GM23338 (cell line): ENCODE measurements at regions not wholly inside any gene's neighbourhood (a gene's known extent, or its start where the extent isn't known, plus 50 kb on each side); places are given as distances from the start of the nearest gene placed in this dataset.

Experiments
- ATAC-seq: fragments of 200-7000 bp; cut with Tn5 transposase; 3 replicates; pipeline ENCODE4 v1.9.1; 2020
- DNase-seq: peaks from one replicate; pipeline ENCODE4 v3.0.0-alpha.2; 2015; ENCODE audit warnings: low spot score
- H2AFZ ChIP-seq: fragments of 200-600 bp; sonication (generic); 2 replicates; pipeline ENCODE4 v1.8.0; 2016; ENCODE audit warnings: antibody characterized with exemption, mild to moderate bottlenecking, moderate library complexity
- H3F3A ChIP-seq: fragments of 200-600 bp; sonication (generic); replicated peaks from 2 replicates; pipeline ENCODE4 v1.8.0; 2017; ENCODE audit warnings: antibody characterized with exemption, mixed run types, low read depth
- H3K27ac ChIP-seq: fragments of 200-600 bp; sonication (generic); 2 replicates; pipeline ENCODE4 v1.6.1; 2016; ENCODE audit warnings: low read depth
- H3K27me3 ChIP-seq: fragments of 200-600 bp; sonication (generic); 2 replicates; pipeline ENCODE4 v1.8.0; 2016; ENCODE audit warnings: mild to moderate bottlenecking, mixed run types, moderate library complexity; ENCODE audit not compliant: insufficient read depth
- H3K36me3 ChIP-seq: fragments of 200-600 bp; sonication (generic); 2 replicates; pipeline ENCODE4 v1.8.0; 2016; ENCODE audit warnings: mild to moderate bottlenecking; ENCODE audit not compliant: insufficient read depth
- H3K4me1 ChIP-seq: fragments of 200-600 bp; sonication (generic); 2 replicates; pipeline ENCODE4 v1.8.0; 2016; ENCODE audit warnings: mild to moderate bottlenecking, moderate library complexity; ENCODE audit not compliant: insufficient read depth
- H3K4me2 ChIP-seq: fragments of 200-600 bp; sonication (generic); 2 replicates; pipeline ENCODE4 v1.7.1; 2017; ENCODE audit warnings: mixed run types
- H3K4me3 ChIP-seq: fragments of 200-600 bp; sonication (generic); 2 replicates; pipeline ENCODE4 v1.6.1; 2016; ENCODE audit warnings: mixed run types
- H3K79me2 ChIP-seq: fragments of 200-600 bp; sonication (generic); replicated peaks from 2 replicates; pipeline ENCODE4 v1.8.0; 2017; ENCODE audit warnings: mild to moderate bottlenecking; ENCODE audit not compliant: insufficient read depth
- H3K9me2 ChIP-seq: fragments of 200-600 bp; sonication (generic); 2 replicates; pipeline ENCODE4 v1.8.0; 2017; ENCODE audit not compliant: insufficient read depth
- H4K20me1 ChIP-seq: fragments of 200-600 bp; sonication (generic); replicated peaks from 2 replicates; pipeline ENCODE4 v1.8.0; 2017; ENCODE audit warnings: mild to moderate bottlenecking; ENCODE audit not compliant: insufficient read depth
- H3K27ac Mint-ChIP-seq: 2 replicates; pipeline ENCODE4 v1.8.0; 2020; ENCODE audit warnings: inconsistent platforms, mild to moderate bottlenecking, moderate library complexity, mixed read lengths
- H3K27me3 Mint-ChIP-seq: 3 replicates; pipeline ENCODE4 v1.8.0; 2022; ENCODE audit warnings: low read depth, mild to moderate bottlenecking, moderate library complexity, mixed read lengths, inconsistent platforms; ENCODE audit not compliant: insufficient read depth, poor library complexity
- H3K36me3 Mint-ChIP-seq: 3 replicates; pipeline ENCODE4 v1.8.0; 2021; ENCODE audit warnings: low read depth, mild to moderate bottlenecking, inconsistent platforms, moderate library complexity, mixed read lengths
- H3K4me1 Mint-ChIP-seq: 3 replicates; pipeline ENCODE4 v1.8.0; 2020; ENCODE audit warnings: mild to moderate bottlenecking, inconsistent platforms, mixed read lengths
- H3K4me3 Mint-ChIP-seq: 3 replicates; pipeline ENCODE4 v1.8.0; 2021; ENCODE audit warnings: moderate library complexity, mild to moderate bottlenecking, inconsistent platforms, mixed read lengths
- H3K9me3 Mint-ChIP-seq: 3 replicates; pipeline ENCODE4 v1.8.0; 2020; ENCODE audit warnings: moderate library complexity, mild to moderate bottlenecking, inconsistent platforms, mixed read lengths
- CREB1 ChIP-seq: fragments of 250-450 bp; sonication (Bioruptor Pico); IDR thresholded peaks from 2 replicates; pipeline ENCODE4 v1.5.0; 2020; ENCODE audit warnings: low read depth, mild to moderate bottlenecking, moderate library complexity
- EZH2 ChIP-seq: fragments of 200-600 bp; sonication (generic); IDR thresholded peaks from one replicate; pipeline ENCODE4 v1.8.0; 2017; ENCODE audit warnings: antibody characterized with exemption, mild to moderate bottlenecking, low read depth; ENCODE audit not compliant: unreplicated experiment
- EZH2phosphoT487 ChIP-seq: fragments of 200-600 bp; sonication (generic); IDR thresholded peaks from one replicate; pipeline ENCODE4 v1.8.1; 2018; ENCODE audit warnings: antibody characterized with exemption; ENCODE audit not compliant: unreplicated experiment
- NANOG ChIP-seq: IDR thresholded peaks from 2 replicates; pipeline ENCODE4 v1.6.1; 2016; ENCODE audit warnings: antibody characterized with exemption, borderline replicate concordance
- POLR2AphosphoS5 ChIP-seq: IDR thresholded peaks from 2 replicates; pipeline ENCODE4 v1.6.1; 2016; ENCODE audit warnings: antibody characterized with exemption, low read depth
- STAT1 ChIP-seq: IDR thresholded peaks from one replicate; pipeline ENCODE4 v1.6.1; 2016; ENCODE audit warnings: antibody characterized with exemption; ENCODE audit not compliant: unreplicated experiment
- ZNF114 ChIP-seq: fragments of 250-450 bp; sonication (Bioruptor Pico); IDR thresholded peaks from 2 replicates; pipeline ENCODE4 v1.5.0; 2020; ENCODE audit warnings: mild to moderate bottlenecking, moderate library complexity
- ZNF331 ChIP-seq: fragments of 250-450 bp; sonication (Bioruptor Pico); IDR thresholded peaks from 2 replicates; pipeline ENCODE4 v1.5.0; 2020; ENCODE audit warnings: low read depth, mild to moderate bottlenecking, moderate library complexity
- TF ChIP-seq, protein P1 (sequence below): fragments of 250-450 bp; sonication (Bioruptor Pico); IDR thresholded peaks from 2 replicates; pipeline ENCODE4 v1.5.0; 2020; ENCODE audit warnings: mild to moderate bottlenecking, moderate library complexity
- TF ChIP-seq, protein P2 (sequence below): IDR thresholded peaks from 2 replicates; pipeline ENCODE4 v1.6.1; 2016; ENCODE audit warnings: antibody characterized with exemption

DNA sequence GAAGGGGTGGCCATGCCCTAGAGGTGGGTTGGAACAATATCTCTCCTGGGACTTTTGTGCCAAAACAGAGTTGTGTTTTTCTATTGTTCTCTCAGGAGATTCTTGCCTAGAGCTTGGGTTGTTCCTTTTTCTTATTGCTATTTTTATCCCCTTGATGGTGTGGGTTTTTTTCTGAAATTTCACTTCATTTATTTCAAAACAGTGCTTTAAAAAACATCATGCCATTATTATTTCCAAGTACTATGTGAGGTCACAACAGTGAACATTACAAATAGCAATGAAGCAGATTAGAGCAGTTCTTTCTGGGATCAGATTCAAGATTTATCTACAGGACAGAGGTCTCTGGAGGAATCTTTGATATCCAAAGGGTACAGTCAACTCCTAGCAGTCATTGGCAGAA, 76.6 kb downstream of the ACTBL2 start:
- H4K20me1 ChIP-seq = no peaks in the 10 kb centered on the region
- no peak overlapping the region for H3K27ac Mint-ChIP-seq
- no peaks in the 10 kb centered on the region for H3K9me3 Mint-ChIP-seq
- TF ChIP-seq ZNF331 (no peak), NANOG (no peak), STAT1 (no peak)
- ATAC-seq (no peak), DNase-seq (no peak)
- H3K4me3 ChIP-seq = no peak overlapping the region
- no peak overlapping the region for H3K4me2 ChIP-seq
- no peaks in the 10 kb centered on the region for H3K4me1 Mint-ChIP-seq
- peaks cover 10% of the 10 kb centered on the region; the same call in 1 of the 2 replicates for H3K9me2 ChIP-seq
- H2AFZ ChIP-seq = no peak overlapping the region
- no peaks in the 10 kb centered on the region for H3K27me3 ChIP-seq
- no peaks in the 10 kb centered on the region for H3K27me3 Mint-ChIP-seq
- H3K36me3 Mint-ChIP-seq = no peaks in the 10 kb centered on the region
- no peak overlapping the region for H3K4me3 Mint-ChIP-seq
- H3K4me1 ChIP-seq = no peaks in the 10 kb centered on the region
- no peaks in the 10 kb centered on the region for H3K36me3 ChIP-seq
- H3K27ac ChIP-seq = no peak overlapping the region
- H3K79me2 ChIP-seq = no peaks in the 10 kb centered on the region
- H3F3A ChIP-seq = no peaks in the 10 kb centered on the region

DNA sequence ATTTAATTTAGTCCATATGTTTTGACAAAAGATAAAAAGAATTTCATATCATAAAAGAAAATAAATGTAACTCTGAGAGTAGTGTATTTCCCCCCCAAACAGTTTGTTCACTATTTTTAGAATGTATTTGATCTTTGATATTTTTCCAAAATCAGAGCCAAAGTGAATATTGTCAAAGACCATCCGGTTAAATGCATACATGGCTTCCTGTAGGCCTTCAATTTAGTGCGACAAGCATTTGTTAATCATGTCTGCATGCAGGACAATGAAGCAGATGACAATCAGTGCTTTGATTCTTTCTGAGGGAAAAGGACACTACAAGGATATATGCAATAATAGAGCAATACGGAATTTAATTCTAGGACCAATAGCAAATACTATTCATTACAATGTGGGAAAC, 79.8 kb downstream of the ACTBL2 start:
- no peak overlapping the region for H3K27ac Mint-ChIP-seq
- H3K4me2 ChIP-seq = no peak overlapping the region
- no peak for TF ChIP-seq EZH2
- TF ChIP-seq CREB1 (CRISPR knock-in tag) = no peak
- no peak for TF ChIP-seq EZH2phosphoT487
- no peaks in the 10 kb centered on the region for H3K36me3 ChIP-seq
- H4K20me1 ChIP-seq = no peaks in the 10 kb centered on the region
- no peaks in the 10 kb centered on the region; the same call in 2 of the 3 replicates for H3K9me3 Mint-ChIP-seq
- H3K36me3 Mint-ChIP-seq = no peaks in the 10 kb centered on the region
- no peaks in the 10 kb centered on the region for H3K79me2 ChIP-seq
- H3K27me3 Mint-ChIP-seq = no peaks in the 10 kb centered on the region
- no peak for DNase-seq
- no peak for ATAC-seq
- H3K27me3 ChIP-seq = no peaks in the 10 kb centered on the region
- no peak overlapping the region for H3K4me3 ChIP-seq
- H3K4me1 ChIP-seq = no peaks in the 10 kb centered on the region
- H3K9me2 ChIP-seq = peaks cover 10% of the 10 kb centered on the region; the same call in 1 of the 2 replicates
- peaks cover 3% of the 10 kb centered on the region; the same call in 1 of the 3 replicates for H3K4me1 Mint-ChIP-seq
- H3K4me3 Mint-ChIP-seq = no peak overlapping the region
- H2AFZ ChIP-seq = no peak overlapping the region
- H3K27ac ChIP-seq = no peak overlapping the region
- H3F3A ChIP-seq = no peaks in the 10 kb centered on the region

DNA sequence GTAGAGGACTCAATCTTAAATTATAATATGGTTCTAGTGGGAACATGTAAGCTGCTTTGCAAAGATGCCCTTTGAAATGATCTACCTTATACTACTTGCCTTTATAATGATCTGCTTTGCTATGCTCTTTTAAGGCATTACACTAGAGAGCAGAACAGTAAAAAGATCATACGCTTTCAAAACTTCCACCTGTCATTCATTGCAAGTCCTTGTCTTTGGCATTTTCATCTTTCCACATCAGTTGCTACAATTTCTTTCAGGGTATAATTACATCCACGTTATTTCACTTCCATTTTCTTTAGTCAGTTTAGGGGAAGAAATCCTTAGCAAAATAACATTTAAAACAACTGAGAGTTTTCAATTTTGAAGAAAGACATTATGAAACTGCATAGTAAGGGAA, 80.3 kb downstream of the ACTBL2 start:
- Histone ChIP-seq H3K27ac (no peak overlapping the region), H3F3A (no peaks in the 10 kb centered on the region), H2AFZ (no peak overlapping the region), H4K20me1 (no peaks in the 10 kb centered on the region), H3K27me3 (no peaks in the 10 kb centered on the region), H3K4me3 (no peak overlapping the region), H3K4me2 (no peak overlapping the region), H3K4me1 (no peaks in the 10 kb centered on the region), H3K36me3 (no peaks in the 10 kb centered on the region), H3K79me2 (no peaks in the 10 kb centered on the region), H3K9me2 (peaks cover 10% of the 10 kb centered on the region; the same call in 1 of the 2 replicates)
- no peaks in the 10 kb centered on the region for H3K27me3 Mint-ChIP-seq
- TF ChIP-seq EZH2phosphoT487 = no peak
- TF ChIP-seq ZNF331 = no peak
- TF ChIP-seq NANOG = no peak
- no peak for TF ChIP-seq POLR2AphosphoS5
- no peak for TF ChIP-seq ZNF114
- TF ChIP-seq STAT1 = no peak
- no peak for TF ChIP-seq EZH2
- TF ChIP-seq, protein P1, sequence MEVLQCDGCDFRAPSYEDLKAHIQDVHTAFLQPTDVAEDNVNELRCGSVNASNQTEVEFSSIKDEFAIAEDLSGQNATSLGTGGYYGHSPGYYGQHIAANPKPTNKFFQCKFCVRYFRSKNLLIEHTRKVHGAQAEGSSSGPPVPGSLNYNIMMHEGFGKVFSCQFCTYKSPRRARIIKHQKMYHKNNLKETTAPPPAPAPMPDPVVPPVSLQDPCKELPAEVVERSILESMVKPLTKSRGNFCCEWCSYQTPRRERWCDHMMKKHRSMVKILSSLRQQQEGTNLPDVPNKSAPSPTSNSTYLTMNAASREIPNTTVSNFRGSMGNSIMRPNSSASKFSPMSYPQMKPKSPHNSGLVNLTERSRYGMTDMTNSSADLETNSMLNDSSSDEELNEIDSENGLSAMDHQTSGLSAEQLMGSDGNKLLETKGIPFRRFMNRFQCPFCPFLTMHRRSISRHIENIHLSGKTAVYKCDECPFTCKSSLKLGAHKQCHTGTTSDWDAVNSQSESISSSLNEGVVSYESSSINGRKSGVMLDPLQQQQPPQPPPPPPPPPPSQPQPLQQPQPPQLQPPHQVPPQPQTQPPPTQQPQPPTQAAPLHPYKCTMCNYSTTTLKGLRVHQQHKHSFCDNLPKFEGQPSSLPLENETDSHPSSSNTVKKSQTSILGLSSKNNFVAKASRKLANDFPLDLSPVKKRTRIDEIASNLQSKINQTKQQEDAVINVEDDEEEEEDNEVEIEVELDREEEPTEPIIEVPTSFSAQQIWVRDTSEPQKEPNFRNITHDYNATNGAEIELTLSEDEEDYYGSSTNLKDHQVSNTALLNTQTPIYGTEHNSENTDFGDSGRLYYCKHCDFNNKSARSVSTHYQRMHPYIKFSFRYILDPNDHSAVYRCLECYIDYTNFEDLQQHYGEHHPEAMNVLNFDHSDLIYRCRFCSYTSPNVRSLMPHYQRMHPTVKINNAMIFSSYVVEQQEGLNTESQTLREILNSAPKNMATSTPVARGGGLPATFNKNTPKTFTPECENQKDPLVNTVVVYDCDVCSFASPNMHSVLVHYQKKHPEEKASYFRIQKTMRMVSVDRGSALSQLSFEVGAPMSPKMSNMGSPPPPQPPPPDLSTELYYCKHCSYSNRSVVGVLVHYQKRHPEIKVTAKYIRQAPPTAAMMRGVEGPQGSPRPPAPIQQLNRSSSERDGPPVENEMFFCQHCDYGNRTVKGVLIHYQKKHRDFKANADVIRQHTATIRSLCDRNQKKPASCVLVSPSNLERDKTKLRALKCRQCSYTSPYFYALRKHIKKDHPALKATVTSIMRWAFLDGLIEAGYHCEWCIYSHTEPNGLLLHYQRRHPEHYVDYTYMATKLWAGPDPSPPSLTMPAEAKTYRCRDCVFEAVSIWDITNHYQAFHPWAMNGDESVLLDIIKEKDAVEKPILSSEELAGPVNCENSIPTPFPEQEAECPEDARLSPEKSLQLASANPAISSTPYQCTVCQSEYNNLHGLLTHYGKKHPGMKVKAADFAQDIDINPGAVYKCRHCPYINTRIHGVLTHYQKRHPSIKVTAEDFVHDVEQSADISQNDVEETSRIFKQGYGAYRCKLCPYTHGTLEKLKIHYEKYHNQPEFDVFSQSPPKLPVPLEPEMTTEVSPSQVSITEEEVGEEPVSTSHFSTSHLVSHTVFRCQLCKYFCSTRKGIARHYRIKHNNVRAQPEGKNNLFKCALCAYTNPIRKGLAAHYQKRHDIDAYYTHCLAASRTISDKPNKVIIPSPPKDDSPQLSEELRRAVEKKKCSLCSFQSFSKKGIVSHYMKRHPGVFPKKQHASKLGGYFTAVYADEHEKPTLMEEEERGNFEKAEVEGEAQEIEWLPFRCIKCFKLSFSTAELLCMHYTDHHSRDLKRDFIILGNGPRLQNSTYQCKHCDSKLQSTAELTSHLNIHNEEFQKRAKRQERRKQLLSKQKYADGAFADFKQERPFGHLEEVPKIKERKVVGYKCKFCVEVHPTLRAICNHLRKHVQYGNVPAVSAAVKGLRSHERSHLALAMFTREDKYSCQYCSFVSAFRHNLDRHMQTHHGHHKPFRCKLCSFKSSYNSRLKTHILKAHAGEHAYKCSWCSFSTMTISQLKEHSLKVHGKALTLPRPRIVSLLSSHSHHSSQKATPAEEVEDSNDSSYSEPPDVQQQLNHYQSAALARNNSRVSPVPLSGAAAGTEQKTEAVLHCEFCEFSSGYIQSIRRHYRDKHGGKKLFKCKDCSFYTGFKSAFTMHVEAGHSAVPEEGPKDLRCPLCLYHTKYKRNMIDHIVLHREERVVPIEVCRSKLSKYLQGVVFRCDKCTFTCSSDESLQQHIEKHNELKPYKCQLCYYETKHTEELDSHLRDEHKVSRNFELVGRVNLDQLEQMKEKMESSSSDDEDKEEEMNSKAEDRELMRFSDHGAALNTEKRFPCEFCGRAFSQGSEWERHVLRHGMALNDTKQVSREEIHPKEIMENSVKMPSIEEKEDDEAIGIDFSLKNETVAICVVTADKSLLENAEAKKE (CRISPR knock-in tag) = no peak
- TF ChIP-seq, protein P2, sequence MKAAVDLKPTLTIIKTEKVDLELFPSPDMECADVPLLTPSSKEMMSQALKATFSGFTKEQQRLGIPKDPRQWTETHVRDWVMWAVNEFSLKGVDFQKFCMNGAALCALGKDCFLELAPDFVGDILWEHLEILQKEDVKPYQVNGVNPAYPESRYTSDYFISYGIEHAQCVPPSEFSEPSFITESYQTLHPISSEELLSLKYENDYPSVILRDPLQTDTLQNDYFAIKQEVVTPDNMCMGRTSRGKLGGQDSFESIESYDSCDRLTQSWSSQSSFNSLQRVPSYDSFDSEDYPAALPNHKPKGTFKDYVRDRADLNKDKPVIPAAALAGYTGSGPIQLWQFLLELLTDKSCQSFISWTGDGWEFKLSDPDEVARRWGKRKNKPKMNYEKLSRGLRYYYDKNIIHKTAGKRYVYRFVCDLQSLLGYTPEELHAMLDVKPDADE = no peak
- H3K4me3 Mint-ChIP-seq = no peak overlapping the region
- DNase-seq = no peak
- no peak for ATAC-seq
- no peaks in the 10 kb centered on the region; the same call in 2 of the 3 replicates for H3K9me3 Mint-ChIP-seq
- H3K27ac Mint-ChIP-seq = no peak overlapping the region
- no peaks in the 10 kb centered on the region for H3K36me3 Mint-ChIP-seq
- H3K4me1 Mint-ChIP-seq = peaks cover 3% of the 10 kb centered on the region; the same call in 1 of the 3 replicates
